B cell (primary cell): ENCODE measurements at regions not wholly inside any gene's neighbourhood (a gene's known extent, or its start where the extent isn't known, plus 50 kb on each side); places are given as distances from the start of the nearest gene placed in this dataset.

Experiments used
- ATAC-seq: fragments of 200-7000 bp; cut with Tn5 transposase; one replicate; pipeline ENCODE4 v1.10.0; 2021; ENCODE audit warnings: low read depth, mild to moderate bottlenecking, moderate number of reproducible peaks, moderate library complexity
- CTCF ChIA-PET: fragments of 350-600 bp; sonication (Branson Sonifier 250); formaldehyde crosslinking; loops from one replicate; lab custom pipeline; 2021; ENCODE audit warnings: antibody characterized with exemption, inconsistent platforms; lab: Charles Lee
- POLR2A ChIA-PET: fragments of 350-600 bp; sonication (Branson Sonifier 250); formaldehyde crosslinking; loops from one replicate; lab custom pipeline; 2021; ENCODE audit warnings: antibody characterized with exemption; lab: Charles Lee
- DNase-seq: peaks from one replicate; pipeline ENCODE4 v3.0.0; 2013
- H2AFZ ChIP-seq: 2 replicates; pipeline ENCODE4 v1.6.1; 2012; ENCODE audit warnings: mild to moderate bottlenecking, low read depth, low read length; ENCODE audit not compliant: insufficient read depth, poor library complexity, severe bottlenecking
- H3K27ac ChIP-seq, 2 donors: 1 replicate in 1 of 2; 2 replicates in 1 of 2; pipeline ENCODE4 v1.5.1; 2012 to 2013; ENCODE audit warnings: low read length in 2 of 2, mild to moderate bottlenecking in 2 of 2, moderate library complexity in 1 of 2
- H3K27me3 ChIP-seq, 4 experiments: fragments of 200-600 bp in 1 of 4; sonication (generic) in 1 of 4; replicated peaks in 1 of 4; 1 replicate in 2 of 4; 2 replicates in 2 of 4; pipeline versions ENCODE4 v1.6.1 to v1.7.0; 2013 to 2016; ENCODE audit warnings: low read length in 3 of 4, mild to moderate bottlenecking in 2 of 4, mixed read lengths in 1 of 4, moderate library complexity in 1 of 4; ENCODE audit not compliant: insufficient read depth in 4 of 4, control insufficient read depth in 3 of 4; ENCODE audit errors: control extremely low read depth in 1 of 4
- H3K36me3 ChIP-seq, 2 experiments: replicated peaks in 1 of 2; 1 replicate in 1 of 2; 2 replicates in 1 of 2; pipeline versions ENCODE4 v1.6.1 to v1.7.1; 2013; ENCODE audit warnings: low read length in 1 of 2; ENCODE audit not compliant: insufficient read depth in 2 of 2, control insufficient read depth in 1 of 2; ENCODE audit errors: control extremely low read depth in 1 of 2, extremely low read depth in 1 of 2
- H3K4me1 ChIP-seq, 2 donors: fragments of 200-600 bp in 1 of 2; sonication (generic) in 1 of 2; 1 replicate in 1 of 2; 2 replicates in 1 of 2; pipeline versions ENCODE4 v1.5.1 to v1.6.1; 2013 to 2017; ENCODE audit warnings: low read length in 2 of 2; ENCODE audit not compliant: control insufficient read depth in 2 of 2, insufficient read depth in 2 of 2
- H3K4me2 ChIP-seq: replicated peaks from 2 replicates; pipeline ENCODE3; 2012; ENCODE audit warnings: mild to moderate bottlenecking, low read depth, low read length; ENCODE audit not compliant: poor library complexity, severe bottlenecking
- H3K4me3 ChIP-seq, 5 experiments: fragments of 200-600 bp in 1 of 5; sonication (generic) in 1 of 5; 1 replicate in 3 of 5; 2 replicates in 2 of 5; pipeline versions ENCODE4 v1.5.1 to v1.7.0; 2011 to 2016; ENCODE audit warnings: low read length in 4 of 5, mild to moderate bottlenecking in 4 of 5, low read depth in 2 of 5, control low read depth in 1 of 5, moderate library complexity in 1 of 5; ENCODE audit not compliant: insufficient read depth in 1 of 5; ENCODE audit errors: control extremely low read depth in 1 of 5, extremely low read depth in 1 of 5
- H3K79me2 ChIP-seq: fragments of 200-600 bp; sonication (generic); one replicate; pipeline ENCODE4 v1.6.0; 2016; ENCODE audit warnings: low read length; ENCODE audit not compliant: control insufficient read depth, insufficient read depth
- H3K9ac ChIP-seq: fragments of 200-600 bp; sonication (generic); 2 replicates; pipeline ENCODE4 v1.6.1; 2017; ENCODE audit warnings: mild to moderate bottlenecking, low read length, moderate library complexity
- H3K9me3 ChIP-seq, 3 donors: one replicate each; pipeline versions ENCODE4 v1.6.1 to v1.7.1; 2013; ENCODE audit warnings: low read length in 2 of 3; ENCODE audit not compliant: control insufficient read depth in 2 of 3, insufficient read depth in 1 of 3; ENCODE audit errors: control extremely low read depth in 1 of 3
- H4K20me1 ChIP-seq: 2 replicates; pipeline ENCODE4 v1.6.0; 2012; ENCODE audit warnings: mild to moderate bottlenecking, low read length; ENCODE audit not compliant: insufficient read depth, control insufficient read depth, poor library complexity, severe bottlenecking
- H3K27ac Mint-ChIP-seq: one replicate; pipeline ENCODE4 v1.8.0; 2021; ENCODE audit warnings: mixed read lengths
- H3K27me3 Mint-ChIP-seq: one replicate; pipeline ENCODE4 v1.8.0; 2021; ENCODE audit warnings: mixed read lengths
- H3K4me1 Mint-ChIP-seq: one replicate; pipeline ENCODE4 v1.8.0; 2021; ENCODE audit warnings: mixed read lengths
- H3K4me3 Mint-ChIP-seq: one replicate; pipeline ENCODE4 v1.8.0; 2021; ENCODE audit warnings: mixed read lengths
- H3K9me3 Mint-ChIP-seq: one replicate; pipeline ENCODE4 v1.8.0; 2022; ENCODE audit warnings: mixed read lengths; ENCODE audit not compliant: insufficient read depth
- CTCF ChIP-seq: fragments of 200-600 bp; IDR thresholded peaks from one replicate; pipeline ENCODE4 v1.8.0; 2022; ENCODE audit warnings: antibody characterized with exemption, mild to moderate bottlenecking
- EZH2 ChIP-seq: IDR thresholded peaks from 2 replicates; pipeline ENCODE4 v1.6.1; 2012; ENCODE audit warnings: borderline replicate concordance, low read depth, mild to moderate bottlenecking, moderate library complexity, low read length; ENCODE audit not compliant: insufficient read depth, poor library complexity, severe bottlenecking
- WGBS: methylation state at CpG from one replicate; pipeline ENCODE4 v1.1.5; 2013; ENCODE audit warnings: missing lambda C conversion rate; ENCODE audit not compliant: insufficient coverage; 5-methylcytosine and 5-hydroxymethylcytosine counted together
- intact Hi-C: fragments of 100-400 bp; cut with micrococcal nuclease; formaldehyde crosslinking; loops from one replicate; pipeline ENCODE4 v1.10.0; 2022

GRCh38 chr6:91352878-91353277 is 766.0 kb upstream of the MAP3K7 start:
- Mint-ChIP-seq H3K4me3 (no peak overlapping the region), H3K27ac (no peak overlapping the region), H3K27me3 (no peaks in the 10 kb centered on the region), H3K9me3 (no peaks in the 10 kb centered on the region), H3K4me1 (no peaks in the 10 kb centered on the region)
- Histone ChIP-seq H4K20me1 (no peaks in the 10 kb centered on the region), H3K27me3 (no peaks in the 10 kb centered on the region), H3K4me1 (no peaks in the 10 kb centered on the region), H3K79me2 (no peaks in the 10 kb centered on the region), H3K4me2 (no peak overlapping the region), H3K9ac (no peak overlapping the region), H3K36me3 (no peaks in the 10 kb centered on the region), H2AFZ (no peak overlapping the region), H3K27ac (no peak overlapping the region), H3K4me3 (no peak overlapping the region), H3K9me3 (no peaks in the 10 kb centered on the region)
- intact Hi-C loops: no loop called here
- no peak for ATAC-seq
- ChIA-PET CTCF (no interaction called here), POLR2A (no interaction called here)
- no peak for TF ChIP-seq CTCF
- TF ChIP-seq EZH2: no peak
- WGBS: no CpG with 5 or more reads among the region's 4 CpGs
- no peak for DNase-seq

GRCh38 chr6:91352321-91352720 is 765.4 kb upstream of the MAP3K7 start:
- H4K20me1 ChIP-seq: no peaks in the 10 kb centered on the region
- no peaks in the 10 kb centered on the region for H3K79me2 ChIP-seq
- no peaks in the 10 kb centered on the region for H3K27me3 ChIP-seq
- no peaks in the 10 kb centered on the region for H3K36me3 ChIP-seq
- no peak overlapping the region for H2AFZ ChIP-seq
- Mint-ChIP-seq H3K9me3 (no peaks in the 10 kb centered on the region), H3K27me3 (no peaks in the 10 kb centered on the region), H3K4me3 (no peak overlapping the region), H3K4me1 (no peaks in the 10 kb centered on the region), H3K27ac (no peak overlapping the region)
- DNase-seq: no peak
- CTCF ChIA-PET: no interaction called here
- no peak for ATAC-seq
- no peak overlapping the region for H3K4me3 ChIP-seq
- intact Hi-C loops: no loop called here
- H3K9ac ChIP-seq: no peak overlapping the region
- POLR2A ChIA-PET: no interaction called here
- TF ChIP-seq CTCF: no peak
- TF ChIP-seq EZH2: no peak
- WGBS: no CpG with 5 or more reads among the region's 3 CpGs
- no peaks in the 10 kb centered on the region for H3K9me3 ChIP-seq
- H3K4me2 ChIP-seq: no peak overlapping the region
- no peaks in the 10 kb centered on the region for H3K4me1 ChIP-seq
- H3K27ac ChIP-seq: no peak overlapping the region
